Stimulated activated CD4-positive, alpha-beta T cell treated with anti-CD3 and anti-CD28 coated beads, TNF-alpha, amount 100 ng/mL, for 48 hours (primary cell): ENCODE measurements at regions not wholly inside any gene's neighbourhood (a gene's known extent, or its start where the extent isn't known, plus 50 kb on each side); places are given as distances from the start of the nearest gene placed in this dataset.
"Not testable (repeated sequence)": the region's sequence is repeated elsewhere in the genome, so short reads cannot be mapped to it uniquely, and the experiment has no call there.

Experiments used
- DNase-seq, 3 donors: peaks; one replicate each; pipeline ENCODE4 v3.0.0-alpha.2; 2020; ENCODE audit warnings: low read depth in 3 of 3

- no peak for DNase-seq
Measured at GRCh38 chr1:95584315-95584714, 350.3 kb downstream of the RWDD3 start.

GRCh38 chr1:95604771-95605170 is 370.8 kb downstream of the RWDD3 start:
- no peak for DNase-seq

DNA sequence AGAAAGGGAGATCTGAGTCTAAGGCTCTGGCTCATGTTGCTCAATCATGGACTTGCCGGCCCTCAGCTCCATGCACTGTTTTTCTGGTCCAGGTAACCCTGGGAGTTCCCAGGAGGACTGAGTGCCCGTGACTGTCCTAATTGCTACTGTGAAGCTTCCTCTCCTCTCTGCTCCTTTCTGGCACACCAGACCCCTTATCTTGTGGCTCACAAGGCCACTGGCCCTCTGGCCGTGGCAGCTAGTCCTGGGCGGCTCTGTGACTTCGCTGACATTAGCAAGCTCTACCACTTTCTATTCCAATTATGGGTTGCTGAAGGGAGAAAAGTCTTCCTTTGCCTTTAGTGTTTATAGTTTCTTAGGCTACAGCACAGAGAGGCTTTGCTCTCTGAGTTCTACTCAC is 380.2 kb downstream of the RWDD3 start:
- no peak for DNase-seq

- no peak for DNase-seq
Measured at GRCh38 chr1:95615421-95615820, 381.4 kb downstream of the RWDD3 start.

DNA sequence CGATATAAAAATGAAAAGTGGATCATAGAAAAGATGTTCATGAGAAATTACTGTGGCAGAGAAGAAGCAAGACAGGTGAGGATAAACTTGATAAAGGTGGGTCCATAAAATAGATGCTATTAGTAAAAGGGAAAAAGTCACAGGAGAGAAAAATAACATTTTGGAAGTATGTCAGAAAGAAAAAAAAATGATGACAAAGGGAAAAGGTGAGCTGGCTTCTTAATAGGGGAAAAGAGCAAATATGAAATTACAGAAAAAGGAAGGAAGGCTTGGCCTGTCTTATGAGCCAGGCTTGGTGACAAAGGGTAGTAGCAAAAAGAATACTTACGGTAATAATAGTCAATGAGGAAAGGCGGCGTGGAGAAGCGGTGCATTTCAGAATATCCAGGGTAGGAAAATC is 386.1 kb downstream of the RWDD3 start:
- DNase-seq = no peak

DNA sequence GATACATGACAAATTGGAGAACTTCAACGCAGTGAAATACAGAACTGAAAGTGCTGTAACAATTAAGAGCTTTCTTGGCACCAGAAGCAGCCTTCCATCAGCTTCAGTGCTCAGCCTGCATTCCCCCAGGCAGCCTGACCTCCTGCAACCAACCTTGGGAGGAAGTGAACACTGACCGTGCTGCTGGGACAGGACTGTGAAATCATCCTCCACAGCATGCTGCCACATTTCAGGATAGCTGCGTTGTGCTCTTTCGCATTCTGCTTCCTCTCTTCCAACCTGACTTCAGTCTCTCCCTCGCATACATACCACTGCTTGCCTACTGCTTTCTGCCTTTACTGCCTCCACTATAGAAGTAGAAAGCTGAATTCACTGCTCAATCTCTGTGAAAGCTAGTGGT is 388.6 kb downstream of the RWDD3 start:
- DNase-seq = no peak

DNA sequence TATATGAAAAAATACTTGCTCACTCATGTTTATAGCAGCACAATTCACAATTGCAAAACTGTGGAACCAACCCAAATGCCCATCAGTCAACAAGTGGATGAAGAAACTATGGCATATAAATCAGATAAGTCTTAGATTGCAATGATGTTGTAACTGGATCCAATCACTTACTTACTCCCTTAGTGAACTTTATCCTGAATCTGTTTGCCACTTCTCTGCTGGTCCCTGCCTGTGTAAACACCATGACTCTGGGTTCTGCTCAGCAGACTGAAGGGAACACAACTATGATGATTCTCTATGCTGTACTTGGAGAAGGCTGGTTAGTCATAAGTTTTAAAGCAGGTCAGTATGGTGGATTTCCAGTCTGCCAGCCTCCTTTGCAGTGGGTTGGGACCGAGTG is 391.2 kb downstream of the RWDD3 start:
- DNase-seq = no peak

DNA sequence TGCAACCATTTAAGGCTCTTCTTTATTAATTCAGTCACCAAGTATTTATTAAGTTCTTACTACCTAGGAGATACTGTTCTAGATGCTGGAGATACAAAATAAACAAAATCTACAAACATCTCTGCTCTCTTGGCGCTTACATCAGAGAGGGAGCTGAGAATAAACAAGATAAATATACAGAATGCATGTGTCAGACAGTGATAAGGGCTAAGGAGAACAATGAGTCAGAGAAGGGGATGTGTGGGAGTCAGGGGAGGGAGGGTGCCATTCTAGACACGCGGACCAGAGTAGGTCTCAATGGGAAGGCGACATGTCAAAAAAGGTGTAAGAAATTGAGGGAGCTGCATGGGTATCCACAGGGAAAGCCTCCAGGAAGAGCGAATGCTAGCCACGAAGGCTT is 393.2 kb downstream of the RWDD3 start:
- DNase-seq = no peak

DNA sequence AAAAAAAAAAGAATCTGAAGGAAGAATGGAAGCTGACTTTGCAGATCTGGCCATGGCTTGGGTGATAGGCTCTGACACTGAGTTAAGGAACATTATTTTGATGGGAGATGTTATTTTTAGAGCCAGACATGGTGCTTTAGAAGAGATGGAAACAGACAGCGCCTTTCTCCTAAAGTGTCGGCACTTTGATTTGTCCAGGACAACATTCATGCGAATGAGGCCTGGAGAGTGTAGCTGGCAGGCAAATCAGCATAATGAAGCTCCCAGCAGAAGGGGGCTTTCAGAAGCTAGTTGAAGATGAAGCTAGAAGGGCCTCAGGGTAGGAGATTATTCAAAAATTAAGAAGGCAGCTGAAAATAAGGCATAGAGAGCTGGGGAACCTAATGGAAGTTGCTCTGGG is 397.7 kb downstream of the RWDD3 start:
- no peak for DNase-seq

DNA sequence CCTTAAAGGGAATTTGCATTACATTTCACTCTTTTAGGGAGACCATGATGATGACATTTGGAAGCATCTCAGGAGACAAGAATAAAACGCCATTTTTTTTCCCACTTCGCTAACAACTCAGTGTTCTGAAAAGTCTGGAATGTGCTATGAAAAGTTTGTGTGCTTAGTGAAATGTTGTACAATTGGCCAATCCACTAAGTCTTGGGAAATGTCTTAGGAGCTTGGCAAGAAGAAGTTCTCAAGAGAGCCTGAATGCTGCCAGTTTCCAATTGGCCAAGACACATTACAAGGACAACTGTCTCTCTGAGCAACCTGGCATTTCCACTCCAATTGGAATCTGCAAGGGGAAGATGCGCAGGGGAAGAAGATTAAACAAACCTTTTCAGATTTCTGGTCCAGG is 401.8 kb downstream of the RWDD3 start:
- no peak for DNase-seq

DNA sequence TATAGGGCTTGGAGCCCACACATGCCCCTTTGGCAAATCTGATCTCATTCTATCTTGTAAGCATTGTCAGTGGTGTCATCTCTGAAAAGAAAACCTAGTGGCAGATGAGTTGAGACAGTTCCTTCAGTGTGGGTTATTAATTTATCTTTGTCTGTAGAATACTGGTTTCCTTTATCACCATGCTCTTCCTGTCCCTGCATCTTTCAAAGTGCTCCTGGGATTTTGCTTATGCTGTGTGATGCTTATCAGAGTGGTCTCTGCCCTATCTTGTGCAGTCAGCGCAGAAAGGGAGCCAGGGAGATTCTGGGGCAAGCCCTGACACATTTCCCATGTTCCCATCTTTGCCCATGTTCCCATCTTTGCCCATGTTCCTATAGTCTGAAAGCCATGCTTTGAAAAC is 402.9 kb downstream of the RWDD3 start:
- DNase-seq = no peak

- DNase-seq = no peak
Measured at GRCh38 chr1:95640746-95641145, 406.7 kb downstream of the RWDD3 start.

DNA sequence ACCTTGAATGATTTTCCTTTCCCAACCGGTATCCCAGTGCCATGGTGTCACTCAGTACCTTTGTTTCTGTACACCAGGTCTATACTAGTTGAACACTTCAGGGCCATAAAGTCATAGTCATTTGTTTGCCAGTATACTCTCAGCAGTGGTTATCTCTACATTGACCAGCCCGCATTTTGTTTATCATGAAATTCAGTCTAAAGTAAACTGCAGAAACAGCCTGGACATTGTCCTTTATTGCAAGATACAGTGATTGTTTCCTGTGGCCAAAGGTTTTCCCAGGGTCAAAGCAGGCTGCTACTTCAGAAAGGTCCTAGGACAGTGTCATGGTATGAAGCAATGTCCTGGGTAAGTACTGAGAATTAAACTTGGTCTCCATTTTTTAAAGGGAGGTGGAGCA is 407.4 kb downstream of the RWDD3 start:
- no peak for DNase-seq

GRCh38 chr1:95642035-95642434 is 408.0 kb downstream of the RWDD3 start:
- DNase-seq = no peak

DNA sequence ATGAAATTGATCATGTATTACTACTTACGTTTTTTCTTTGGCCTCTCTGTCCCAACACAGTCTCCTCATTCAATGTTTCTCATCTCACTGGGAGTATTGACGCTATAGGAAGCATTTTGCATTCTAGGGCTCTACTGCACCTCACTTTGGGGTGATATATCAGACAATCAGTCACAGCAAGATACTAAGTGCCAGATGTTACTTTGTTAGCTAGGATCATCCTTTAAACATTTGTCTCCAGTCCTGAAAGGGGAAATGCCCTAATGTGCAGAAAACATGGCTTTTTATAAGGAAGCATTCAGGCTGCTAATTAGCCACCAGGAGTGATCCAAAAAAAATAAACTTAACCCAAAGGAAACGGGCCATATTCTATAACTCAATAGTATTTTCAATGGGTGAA is 409.1 kb downstream of the RWDD3 start:
- DNase-seq = no peak

DNA sequence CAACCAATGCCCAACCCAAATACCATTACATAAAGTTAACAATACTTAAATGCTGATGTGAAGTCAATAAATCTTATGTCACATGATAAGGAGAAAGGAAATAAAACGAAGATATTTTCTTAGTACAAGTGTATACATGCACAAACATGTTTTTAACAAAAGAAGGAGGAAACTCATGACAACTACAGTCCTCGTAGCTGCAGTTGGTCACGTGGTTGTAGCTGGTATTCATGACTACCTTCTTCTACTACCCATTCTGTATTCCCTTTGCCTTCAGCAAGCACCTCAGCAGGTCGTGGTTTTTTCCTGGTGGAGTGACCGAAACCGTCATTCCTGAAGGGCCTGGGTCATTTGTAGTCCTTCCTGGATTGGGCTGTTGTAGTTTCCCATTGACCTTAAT is 411.1 kb downstream of the RWDD3 start:
- DNase-seq = not testable (repeated sequence)

GRCh38 chr1:95650631-95651030 is 416.6 kb downstream of the RWDD3 start:
- DNase-seq = no peak

DNA sequence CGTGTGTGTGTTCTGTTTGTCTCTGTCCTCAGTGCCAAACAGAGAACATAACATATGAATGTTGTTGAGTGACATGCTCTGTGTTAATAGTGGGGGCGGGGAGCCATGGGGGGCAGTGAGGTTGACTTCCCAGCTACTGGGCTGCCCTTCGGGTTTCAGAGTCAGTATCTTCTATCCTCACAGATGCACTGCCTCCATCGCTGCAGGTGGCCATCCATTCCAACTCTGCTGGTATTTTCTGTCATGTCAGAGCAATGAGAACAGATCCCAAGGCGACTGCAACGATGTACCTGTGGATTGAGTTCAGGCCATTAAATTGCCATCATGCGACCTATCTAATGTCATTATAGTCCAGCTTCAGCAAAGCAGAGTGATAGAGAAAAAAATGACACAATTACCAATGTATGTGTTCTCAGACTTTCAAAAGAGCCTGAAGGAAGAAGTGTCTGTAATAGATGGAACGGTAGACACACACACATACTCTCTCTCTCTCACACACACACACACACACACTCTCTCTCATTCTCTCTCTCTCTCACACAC is 418.5 kb downstream of the RWDD3 start:
- no peak for DNase-seq

DNA sequence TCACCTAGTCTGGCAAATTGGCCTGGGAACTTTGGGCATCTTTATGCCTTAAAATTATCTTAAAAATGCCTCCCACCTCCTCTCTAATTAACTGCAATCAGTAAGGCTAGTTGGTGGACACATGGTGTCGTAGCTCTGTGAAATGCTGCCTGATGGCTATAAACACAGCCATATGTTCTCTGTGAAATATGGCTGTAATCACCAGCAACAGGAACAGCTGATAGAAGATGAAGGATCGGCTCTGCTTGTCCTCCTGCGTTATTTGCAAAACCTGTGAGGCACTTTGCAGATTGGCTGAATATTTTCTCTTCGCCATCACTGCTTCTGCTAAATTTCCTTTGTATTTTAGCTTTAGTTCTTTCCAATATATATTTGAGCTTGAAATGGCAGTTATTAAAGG is 419.6 kb downstream of the RWDD3 start:
- DNase-seq = no peak

GRCh38 chr1:95655321-95656020 is 421.5 kb downstream of the RWDD3 start:
- no peak for DNase-seq

- no peak for DNase-seq
Measured at GRCh38 chr1:95657248-95657647, 423.2 kb downstream of the RWDD3 start.

- no peak for DNase-seq
Measured at GRCh38 chr1:95659166-95659565, 425.2 kb downstream of the RWDD3 start.

DNA sequence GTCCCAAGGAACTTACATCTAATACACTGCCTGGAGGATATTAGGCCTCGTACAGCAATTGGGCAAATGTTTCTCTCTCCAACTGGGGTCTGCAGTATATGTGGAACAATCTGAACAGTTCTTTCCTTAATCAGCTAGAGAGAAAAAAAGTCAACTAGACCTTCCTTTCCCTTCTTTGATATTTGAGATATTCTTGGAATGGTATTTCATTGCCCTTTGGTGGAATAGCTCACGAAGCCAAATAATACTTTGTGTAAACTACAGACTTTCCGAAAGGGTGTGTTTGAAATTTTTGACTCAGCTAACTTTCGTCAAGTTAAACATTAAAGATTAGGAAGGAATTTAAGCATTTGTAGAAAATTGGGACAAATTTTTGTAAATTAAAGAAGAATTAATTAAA is 425.6 kb downstream of the RWDD3 start:
- no peak for DNase-seq

DNA sequence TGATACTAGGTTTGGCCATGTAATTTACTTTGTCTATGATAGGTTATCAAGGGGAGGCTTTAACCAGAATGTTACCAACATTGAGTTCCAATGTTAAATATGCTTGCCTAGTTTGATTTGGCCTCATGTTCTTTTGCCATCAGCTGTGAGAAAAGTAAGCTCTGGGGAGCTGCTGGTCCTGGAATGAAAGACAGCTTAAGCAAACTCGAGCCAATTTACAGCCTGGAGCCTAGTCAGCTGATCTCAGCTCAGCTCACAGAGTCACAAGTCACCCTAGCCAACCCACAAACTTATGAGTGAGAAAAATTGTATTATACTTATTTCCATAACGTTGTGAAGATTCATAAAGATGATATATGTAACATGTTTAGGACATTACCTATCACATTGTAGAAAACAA is 426.7 kb downstream of the RWDD3 start:
- DNase-seq = no peak
